Prostate gland (tissue), 2 donors: ENCODE measurements at regions not wholly inside any gene's neighbourhood (a gene's known extent, or its start where the extent isn't known, plus 50 kb on each side); places are given as distances from the start of the nearest gene placed in this dataset.

Experiments
- DNase-seq: peaks from one replicate; pipeline ENCODE4 v3.0.0-alpha.2; 2019; ENCODE audit warnings: low spot score
- H3K27ac ChIP-seq, 2 donors: fragments of 200-600 bp; sonication (generic); 2 replicates each; pipeline ENCODE4 v1.5.1; 2017 to 2019
- H3K27me3 ChIP-seq: fragments of 200-600 bp; sonication (generic); replicated peaks from 2 replicates; pipeline ENCODE4 v1.5.1; 2019; ENCODE audit not compliant: insufficient read depth
- H3K36me3 ChIP-seq, 2 donors: fragments of 200-600 bp; sonication (generic); 1 replicate in 1 of 2; 2 replicates in 1 of 2; pipeline versions ENCODE4 v1.5.1 to v1.8.1; 2017 to 2019
- H3K4me1 ChIP-seq: fragments of 200-600 bp; sonication (generic); replicated peaks from 2 replicates; pipeline ENCODE4 v1.5.1; 2019
- H3K4me3 ChIP-seq, 2 donors: fragments of 200-600 bp; sonication (generic); 2 replicates each; pipeline ENCODE4 v1.5.1; 2017 to 2019
- H3K9me3 ChIP-seq: fragments of 200-600 bp; sonication (generic); 2 replicates; pipeline ENCODE4 v1.5.1; 2017
- CTCF ChIP-seq, 4 experiments: fragments of 200-600 bp in 2 of 4; fragments of 450-650 bp in 2 of 4; sonication (generic) in 2 of 4; IDR thresholded peaks; 1 replicate in 3 of 4; 2 replicates in 1 of 4; pipeline ENCODE4 v1.5.1; 2016 to 2019; ENCODE audit warnings: antibody characterized with exemption in 4 of 4, mild to moderate bottlenecking in 2 of 4, moderate library complexity in 2 of 4
- POLR2A ChIP-seq: fragments of 450-650 bp; IDR thresholded peaks from one replicate; pipeline ENCODE4 v1.6.1; 2016; ENCODE audit warnings: antibody characterized with exemption, mild to moderate bottlenecking
- POLR2AphosphoS5 ChIP-seq: sonication (generic); formaldehyde crosslinking; IDR thresholded peaks from one replicate; pipeline ENCODE4 v1.6.1; 2017; ENCODE audit warnings: antibody characterized with exemption
- WGBS: methylation state at CpG from one replicate; pipeline ENCODE4 v1.1.5; 2018; 5-methylcytosine and 5-hydroxymethylcytosine counted together
- intact Hi-C: fragments of 100-400 bp; cut with DNase I; formaldehyde crosslinking; loops from one replicate; pipeline ENCODE4 v1.14.2; 2022

GRCh38 chr1:39105061-39105840 is 79.1 kb downstream of the NDUFS5 start:
- WGBS: under 1% methylated on average over 78 of the region's 116 CpGs
- no peak for TF ChIP-seq POLR2AphosphoS5
- TF ChIP-seq POLR2A: peak; percentile 50
- H3K36me3 ChIP-seq: no peaks in the 10 kb centered on the region
- peak overlapping the region; percentile 82 to 90 for H3K4me3 ChIP-seq
- peaks cover 22% of the 10 kb centered on the region for H3K4me1 ChIP-seq
- peak; percentile 65 for DNase-seq
- H3K27me3 ChIP-seq: no peaks in the 10 kb centered on the region
- H3K9me3 ChIP-seq: no peaks in the 10 kb centered on the region
- intact Hi-C loops: loop anchor here (10.0 kb wide), 1 partner anchor 280 kb away; no protein-coding TSS in a partner anchor
- peak overlapping the region; percentile 90 to 96 for H3K27ac ChIP-seq

DNA sequence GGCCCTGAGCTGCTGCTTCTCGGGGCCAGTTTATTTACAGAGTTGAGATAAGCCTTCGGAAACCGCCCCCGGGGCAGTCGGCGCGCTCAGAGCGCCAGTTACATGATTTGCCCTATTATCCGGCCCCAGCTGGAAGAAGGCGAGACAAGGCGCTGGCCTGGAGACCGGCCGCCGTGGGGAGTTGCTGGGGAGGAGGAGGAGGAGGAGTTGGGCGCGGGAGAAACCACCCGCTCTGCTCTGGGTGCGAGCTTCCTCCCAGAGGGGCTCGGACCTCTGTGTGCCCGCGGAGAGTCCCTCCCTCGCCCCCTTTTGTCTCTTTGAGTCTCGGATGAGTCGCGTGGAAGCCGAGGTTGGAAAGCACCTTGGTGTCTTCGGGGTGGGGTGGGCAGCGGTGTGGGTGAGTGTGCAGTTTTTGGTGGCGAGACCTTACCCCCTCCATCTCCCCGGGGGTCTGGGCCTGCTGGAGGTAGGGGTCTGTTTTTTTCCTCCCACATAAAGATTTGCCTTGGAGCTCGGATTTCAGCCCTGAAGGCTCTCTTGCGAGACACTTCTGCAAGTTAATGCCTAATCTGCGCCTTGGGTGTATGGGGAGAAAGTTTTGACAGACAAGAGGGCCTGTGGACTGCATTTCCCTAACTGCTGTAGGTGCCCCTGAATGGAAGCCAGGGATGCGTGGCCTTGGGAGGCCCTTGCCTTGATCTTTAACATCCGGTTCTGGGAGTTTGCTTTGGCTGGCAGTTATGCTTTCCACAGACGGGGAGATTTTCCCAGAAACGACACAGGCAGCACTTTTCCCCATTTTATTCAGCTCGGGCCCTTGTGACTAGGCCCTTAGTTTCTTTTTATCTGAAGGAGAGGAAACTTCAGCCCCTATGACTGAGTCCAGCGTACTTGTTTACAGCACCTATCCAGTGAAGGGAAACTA is 80.0 kb downstream of the NDUFS5 start:
- WGBS: 1% methylated on average over 39 of the region's 39 CpGs

DNA sequence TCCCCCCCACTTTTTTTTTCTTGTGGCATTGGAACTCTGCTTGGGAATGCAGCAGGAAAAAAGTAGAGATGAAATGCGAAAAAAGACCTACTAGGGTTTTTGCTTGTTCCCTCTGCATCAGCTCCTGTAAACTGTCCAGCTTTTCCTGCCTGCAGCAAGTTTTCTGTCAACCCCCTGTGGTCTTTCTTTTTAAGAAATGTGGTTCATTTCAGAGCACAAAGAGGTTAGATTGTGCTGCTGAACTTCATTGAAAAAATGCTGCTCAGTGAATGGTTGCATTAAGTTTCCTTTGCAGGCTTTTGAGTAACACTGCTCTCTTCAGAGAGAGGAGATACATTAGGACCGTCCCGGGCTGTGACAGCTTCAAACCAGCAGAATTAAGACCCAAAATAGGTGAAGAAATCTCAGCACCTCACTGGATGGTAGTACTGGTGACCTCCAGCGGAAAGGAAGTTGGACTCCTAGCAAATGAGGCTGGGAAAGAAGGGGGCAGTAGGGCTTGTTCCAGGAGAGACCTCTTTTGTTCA is 80.7 kb downstream of the NDUFS5 start:
- intact Hi-C loops: loop anchor here (10.0 kb wide), 1 partner anchor 278 kb away; no protein-coding TSS in a partner anchor
- 28% methylated on average over 4 of the region's 4 CpGs for WGBS
- H3K4me3 ChIP-seq: peak overlapping the region; percentile 82 to 90

More for the DNA sequence above, 80.0 kb downstream of the NDUFS5 start:
- TF ChIP-seq POLR2AphosphoS5 (no peak), POLR2A (peak; percentile 16), CTCF (IDR thresholded peaks at IDR 0.05) (no peak)
- Histone ChIP-seq H3K27me3 (no peaks in the 10 kb centered on the region), H3K27ac (peak overlapping the region; percentile 90 to 96), H3K4me3 (peak overlapping the region; percentile 82 to 90), H3K9me3 (no peaks in the 10 kb centered on the region), H3K4me1 (peaks cover 29% of the 10 kb centered on the region), H3K36me3 (no peaks in the 10 kb centered on the region)
- DNase-seq: peak; percentile 35
- intact Hi-C loops: loop anchor here (10.0 kb wide), 1 partner anchor 279 kb away; no protein-coding TSS in a partner anchor

GRCh38 chr1:39107341-39108290 is 81.5 kb downstream of the NDUFS5 start:
- no peaks in the 10 kb centered on the region for H3K27me3 ChIP-seq
- no peak for TF ChIP-seq CTCF (IDR thresholded peaks at IDR 0.05)
- no peak for TF ChIP-seq POLR2A
- TF ChIP-seq POLR2AphosphoS5: no peak
- H3K4me1 ChIP-seq: peaks cover 29% of the 10 kb centered on the region
- H3K36me3 ChIP-seq: no peaks in the 10 kb centered on the region
- intact Hi-C loops: loop anchor here (10.0 kb wide), 1 partner anchor 277 kb away; no protein-coding TSS in a partner anchor
- no peak for DNase-seq
- no peaks in the 10 kb centered on the region for H3K9me3 ChIP-seq
- H3K27ac ChIP-seq: peak overlapping the region; percentile 90 to 96
- WGBS: 20% methylated on average over 8 of the region's 8 CpGs
- H3K4me3 ChIP-seq: peak overlapping the region in 1 of 2 donors; percentile 90

More for the DNA sequence above, 80.7 kb downstream of the NDUFS5 start:
- TF ChIP-seq POLR2A (no peak), CTCF (IDR thresholded peaks at IDR 0.05) (no peak), POLR2AphosphoS5 (no peak)
- Histone ChIP-seq H3K36me3 (no peaks in the 10 kb centered on the region), H3K27ac (peak overlapping the region; percentile 90 to 96), H3K27me3 (no peaks in the 10 kb centered on the region), H3K9me3 (no peaks in the 10 kb centered on the region), H3K4me1 (peaks cover 29% of the 10 kb centered on the region)
- no peak for DNase-seq
